ENCODE measurements at regions not wholly inside any gene's neighbourhood (a gene's known extent, or its start where the extent isn't known, plus 50 kb on each side); places are given as distances from the start of the nearest gene placed in this dataset.

DNA sequence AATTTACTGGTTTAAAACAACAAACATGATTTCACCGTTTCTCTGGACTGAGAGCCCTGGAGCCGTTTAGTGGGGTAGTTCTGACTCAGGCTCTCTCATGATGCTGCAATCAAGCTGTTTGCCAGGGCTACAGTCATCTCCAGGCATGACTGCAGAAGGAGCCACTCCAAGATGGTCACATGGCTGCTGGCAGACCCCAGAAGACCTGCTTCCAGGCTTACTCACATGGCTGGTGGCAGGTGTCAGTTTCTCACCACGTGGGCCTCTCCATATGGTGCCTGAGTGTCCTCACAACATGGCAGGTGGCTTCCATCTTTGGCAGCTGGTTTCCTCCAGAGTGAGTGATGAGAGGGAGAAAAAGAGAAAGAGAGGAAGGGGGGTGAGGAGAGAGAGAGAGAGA, 378.3 kb upstream of the RGMA start:
- H3K27ac ChIP-seq, result no peak overlapping the region
- TF ChIP-seq EZH2phosphoT487 (IDR thresholded peaks at IDR 0.05; ENCODE audit: low read depth, severe bottlenecking, unreplicated experiment), result no peak
- TF ChIP-seq, protein P1, sequence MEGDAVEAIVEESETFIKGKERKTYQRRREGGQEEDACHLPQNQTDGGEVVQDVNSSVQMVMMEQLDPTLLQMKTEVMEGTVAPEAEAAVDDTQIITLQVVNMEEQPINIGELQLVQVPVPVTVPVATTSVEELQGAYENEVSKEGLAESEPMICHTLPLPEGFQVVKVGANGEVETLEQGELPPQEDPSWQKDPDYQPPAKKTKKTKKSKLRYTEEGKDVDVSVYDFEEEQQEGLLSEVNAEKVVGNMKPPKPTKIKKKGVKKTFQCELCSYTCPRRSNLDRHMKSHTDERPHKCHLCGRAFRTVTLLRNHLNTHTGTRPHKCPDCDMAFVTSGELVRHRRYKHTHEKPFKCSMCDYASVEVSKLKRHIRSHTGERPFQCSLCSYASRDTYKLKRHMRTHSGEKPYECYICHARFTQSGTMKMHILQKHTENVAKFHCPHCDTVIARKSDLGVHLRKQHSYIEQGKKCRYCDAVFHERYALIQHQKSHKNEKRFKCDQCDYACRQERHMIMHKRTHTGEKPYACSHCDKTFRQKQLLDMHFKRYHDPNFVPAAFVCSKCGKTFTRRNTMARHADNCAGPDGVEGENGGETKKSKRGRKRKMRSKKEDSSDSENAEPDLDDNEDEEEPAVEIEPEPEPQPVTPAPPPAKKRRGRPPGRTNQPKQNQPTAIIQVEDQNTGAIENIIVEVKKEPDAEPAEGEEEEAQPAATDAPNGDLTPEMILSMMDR (IDR thresholded peaks at IDR 0.05; ENCODE audit: poor library complexity), result no peak
- no peak for TF ChIP-seq EZH2 (IDR thresholded peaks at IDR 0.05; ENCODE audit: borderline replicate concordance)

DNA sequence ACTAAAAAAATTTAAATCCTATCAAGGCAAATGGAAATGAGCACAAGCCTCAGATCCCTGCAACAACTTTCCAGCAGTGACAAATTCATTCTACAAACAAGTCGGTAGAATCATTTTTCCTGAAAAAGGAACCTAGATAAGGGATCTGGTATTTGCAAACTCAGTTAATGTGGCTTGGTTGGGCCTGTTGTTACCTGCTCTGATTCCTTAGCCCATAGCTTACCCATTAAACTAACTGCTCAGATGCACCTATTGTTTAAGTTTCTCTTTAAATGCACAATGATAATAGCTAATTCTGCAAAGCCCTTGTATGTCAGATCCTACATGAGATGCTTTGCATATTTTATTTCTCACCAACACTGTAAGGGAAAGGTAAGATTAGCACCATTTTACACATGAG, 377.4 kb upstream of the RGMA start:
- H3K27me3 ChIP-seq, result peaks cover 7% of the 10 kb centered on the region
- TF ChIP-seq EZH2 (IDR thresholded peaks at IDR 0.05; ENCODE audit: borderline replicate concordance) (no peak), EZH2phosphoT487 (IDR thresholded peaks at IDR 0.05; ENCODE audit: low read depth, severe bottlenecking, unreplicated experiment) (no peak)
- TF ChIP-seq, protein P1 (IDR thresholded peaks at IDR 0.05; ENCODE audit: poor library complexity), result no peak
- H3K27ac ChIP-seq, result no peak overlapping the region
- no peak overlapping the region for H3K4me2 ChIP-seq
- no peak overlapping the region for H3K4me3 ChIP-seq
- 72% methylated on average over 1 of the region's 1 CpG for WGBS (ENCODE audit: low lambda C conversion rate, missing lambda C conversion rate)
- no peaks in the 10 kb centered on the region for H3K9me3 ChIP-seq (ENCODE audit: low read depth)
- H3K36me3 ChIP-seq (replicated peaks; ENCODE audit: insufficient read depth, low read depth), result no peaks in the 10 kb centered on the region
- no peaks in the 10 kb centered on the region for H3K79me2 ChIP-seq
- H4K20me1 ChIP-seq (ENCODE audit: insufficient read depth, poor library complexity, severe bottlenecking), result no peaks in the 10 kb centered on the region
- H2AFZ ChIP-seq, result no peak overlapping the region
- DNase-seq (ENCODE audit: low spot score), result no peak
- H3K9me2 ChIP-seq (replicated peaks; ENCODE audit: insufficient read depth), result no peaks in the 10 kb centered on the region
- H3K4me1 ChIP-seq (ENCODE audit: insufficient read depth), result no peaks in the 10 kb centered on the region

More for the DNA sequence above, 378.3 kb upstream of the RGMA start:
- no peaks in the 10 kb centered on the region for H3K79me2 ChIP-seq
- H4K20me1 ChIP-seq (ENCODE audit: insufficient read depth, poor library complexity, severe bottlenecking), result no peaks in the 10 kb centered on the region
- DNase-seq (ENCODE audit: low spot score), result no peak
- no peaks in the 10 kb centered on the region for H3K4me1 ChIP-seq (ENCODE audit: insufficient read depth)
- no peaks in the 10 kb centered on the region for H3K9me2 ChIP-seq (replicated peaks; ENCODE audit: insufficient read depth)
- no peak overlapping the region for H2AFZ ChIP-seq
- H3K4me2 ChIP-seq, result no peak overlapping the region
- 55% methylated on average over 3 of the region's 3 CpGs for WGBS (ENCODE audit: low lambda C conversion rate, missing lambda C conversion rate)
- H3K36me3 ChIP-seq (replicated peaks; ENCODE audit: insufficient read depth, low read depth), result no peaks in the 10 kb centered on the region
- peaks cover 7% of the 10 kb centered on the region for H3K27me3 ChIP-seq
- H3K9me3 ChIP-seq (ENCODE audit: low read depth), result no peaks in the 10 kb centered on the region
- H3K4me3 ChIP-seq, result no peak overlapping the region

DNA sequence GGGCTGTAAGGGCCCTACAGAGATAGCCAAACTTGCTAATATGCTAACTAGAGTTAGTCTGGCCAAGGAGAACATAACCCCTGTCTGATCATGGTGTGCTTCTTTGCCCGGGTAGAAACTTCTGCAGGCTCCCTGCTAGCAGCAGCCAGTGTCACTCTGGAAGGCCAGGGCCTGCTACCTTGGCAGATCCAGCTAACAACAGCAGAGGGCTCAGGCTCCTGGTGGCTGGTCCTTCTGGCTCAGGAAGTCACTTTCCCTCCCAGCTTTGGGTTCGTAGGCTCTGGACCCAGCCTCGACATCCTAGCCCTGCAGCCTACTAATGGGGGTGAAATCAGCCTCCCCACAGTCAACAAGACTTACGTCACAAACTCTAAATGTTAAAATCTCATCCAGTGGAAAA, 373.7 kb upstream of the RGMA start:
- peaks cover 7% of the 10 kb centered on the region for H3K27me3 ChIP-seq
- no peak for TF ChIP-seq EZH2 (IDR thresholded peaks at IDR 0.05; ENCODE audit: borderline replicate concordance)
- TF ChIP-seq, protein P1 (IDR thresholded peaks at IDR 0.05; ENCODE audit: poor library complexity), result no peak
- no peak for TF ChIP-seq EZH2phosphoT487 (IDR thresholded peaks at IDR 0.05; ENCODE audit: low read depth, severe bottlenecking, unreplicated experiment)
- H3K9me2 ChIP-seq (replicated peaks; ENCODE audit: insufficient read depth), result no peaks in the 10 kb centered on the region
- no peaks in the 10 kb centered on the region for H3K9me3 ChIP-seq (ENCODE audit: low read depth)
- DNase-seq (ENCODE audit: low spot score), result no peak
- H3K4me2 ChIP-seq, result no peak overlapping the region
- H3K4me3 ChIP-seq, result no peak overlapping the region
- no peaks in the 10 kb centered on the region for H3K36me3 ChIP-seq (replicated peaks; ENCODE audit: insufficient read depth, low read depth)
- H4K20me1 ChIP-seq (ENCODE audit: insufficient read depth, poor library complexity, severe bottlenecking), result no peaks in the 10 kb centered on the region
- H3K27ac ChIP-seq, result no peak overlapping the region
- WGBS (ENCODE audit: low lambda C conversion rate, missing lambda C conversion rate), result 93% methylated on average over 4 of the region's 4 CpGs
- no peak overlapping the region for H2AFZ ChIP-seq
- H3K4me1 ChIP-seq (ENCODE audit: insufficient read depth), result no peaks in the 10 kb centered on the region
- no peaks in the 10 kb centered on the region for H3K79me2 ChIP-seq

DNA sequence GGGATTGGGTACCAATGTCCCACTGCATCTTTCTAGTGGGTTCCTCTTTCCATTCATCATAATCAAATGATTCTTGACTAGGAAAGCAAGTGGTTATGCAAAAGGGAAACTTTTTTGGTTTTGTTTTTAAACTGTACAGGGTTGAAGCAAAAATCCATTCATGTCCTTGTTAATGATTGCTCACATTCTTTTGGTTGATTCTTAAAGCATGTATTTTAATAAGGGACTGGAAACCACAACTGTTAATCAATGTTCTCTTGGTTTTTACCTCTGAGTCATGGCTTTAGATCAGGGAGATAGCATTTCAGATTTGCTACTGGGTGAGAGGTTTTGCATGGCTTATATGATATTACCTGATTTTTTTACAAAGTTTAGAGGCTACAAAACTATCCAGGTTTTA, 371.7 kb upstream of the RGMA start:
- Histone ChIP-seq H3K4me3 (no peak overlapping the region), H3K9me3 (ENCODE audit: low read depth) (no peaks in the 10 kb centered on the region), H3K27ac (no peak overlapping the region), H4K20me1 (ENCODE audit: insufficient read depth, poor library complexity, severe bottlenecking) (no peaks in the 10 kb centered on the region), H3K36me3 (replicated peaks; ENCODE audit: insufficient read depth, low read depth) (no peaks in the 10 kb centered on the region), H3K27me3 (no peaks in the 10 kb centered on the region), H3K9me2 (replicated peaks; ENCODE audit: insufficient read depth) (no peaks in the 10 kb centered on the region), H3K4me2 (no peak overlapping the region), H2AFZ (no peak overlapping the region), H3K4me1 (ENCODE audit: insufficient read depth) (no peaks in the 10 kb centered on the region), H3K79me2 (no peaks in the 10 kb centered on the region)
- no peak for DNase-seq (ENCODE audit: low spot score)
- TF ChIP-seq EZH2phosphoT487 (IDR thresholded peaks at IDR 0.05; ENCODE audit: low read depth, severe bottlenecking, unreplicated experiment), result no peak
- no peak for TF ChIP-seq EZH2 (IDR thresholded peaks at IDR 0.05; ENCODE audit: borderline replicate concordance)
- TF ChIP-seq, protein P1 (IDR thresholded peaks at IDR 0.05; ENCODE audit: poor library complexity), result no peak

Data from hepatocyte (in vitro differentiated cells).